ENCODE measurements at regions not wholly inside any gene's neighbourhood (a gene's known extent, or its start where the extent isn't known, plus 50 kb on each side); places are given as distances from the start of the nearest gene placed in this dataset.

DNA sequence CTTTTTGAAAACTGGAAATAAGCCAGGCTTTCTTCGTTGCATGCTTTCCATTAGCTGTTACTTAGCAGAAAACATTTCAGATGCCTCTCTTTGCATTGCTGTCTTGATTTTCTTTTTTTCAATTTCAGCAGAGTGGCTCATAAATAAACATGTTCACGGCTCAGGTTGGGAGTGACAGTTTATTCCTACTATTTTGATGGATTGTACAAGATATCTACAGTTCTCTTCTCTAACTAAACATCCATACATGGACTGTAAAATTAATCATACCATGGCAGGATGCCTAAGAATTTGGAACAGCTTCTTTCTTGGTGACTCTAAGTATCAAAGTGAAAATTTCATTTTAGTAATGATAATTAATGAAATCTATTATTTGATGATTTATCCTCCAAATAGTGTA lies 130.5 kb upstream of the EPHA7 start:
- no peak overlapping the region for H3K4me3 ChIP-seq (ENCODE audit: low read depth, low read length)
- DNase-seq (ENCODE audit: low read depth): no peak

DNA sequence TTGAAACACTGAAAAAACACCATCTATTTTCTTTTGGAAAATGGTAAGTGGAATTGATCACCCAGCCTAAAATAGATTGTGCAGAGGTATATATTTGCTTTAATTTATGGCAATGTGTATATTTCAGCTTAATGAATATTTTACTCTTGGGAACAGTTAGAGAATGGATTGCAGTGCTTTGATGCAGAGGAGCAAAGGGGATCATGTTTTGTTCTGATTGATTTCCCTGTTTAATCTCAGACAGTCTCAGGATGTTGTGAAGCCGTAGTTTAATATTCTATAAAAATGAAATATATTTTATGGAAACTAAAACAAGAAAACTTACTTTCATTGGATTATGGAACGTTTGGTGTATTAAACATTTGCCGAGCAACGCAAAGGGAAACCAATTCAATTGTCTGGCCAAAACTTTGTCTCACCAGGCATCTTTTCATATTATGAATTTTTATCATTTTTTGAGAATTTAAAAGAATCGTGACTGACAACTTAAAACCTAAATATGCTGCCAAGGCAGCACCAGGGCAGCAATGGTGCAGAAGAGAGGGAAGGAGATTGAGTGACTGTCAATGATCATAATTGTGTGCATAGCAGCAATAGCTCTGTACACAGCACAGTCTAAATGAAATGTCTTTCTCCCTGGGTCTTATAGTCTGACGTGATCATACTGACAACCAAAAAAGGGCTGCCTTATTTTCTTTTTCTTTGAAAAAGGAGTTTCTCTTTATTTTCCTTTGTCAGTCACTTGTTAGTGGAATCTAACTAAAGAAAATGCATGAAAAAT lies 105.5 kb upstream of the EPHA7 start:
- no peak for DNase-seq (ENCODE audit: low read depth)
- no peak overlapping the region for H3K4me3 ChIP-seq (ENCODE audit: low read depth, low read length)
- TF ChIP-seq, protein P1, sequence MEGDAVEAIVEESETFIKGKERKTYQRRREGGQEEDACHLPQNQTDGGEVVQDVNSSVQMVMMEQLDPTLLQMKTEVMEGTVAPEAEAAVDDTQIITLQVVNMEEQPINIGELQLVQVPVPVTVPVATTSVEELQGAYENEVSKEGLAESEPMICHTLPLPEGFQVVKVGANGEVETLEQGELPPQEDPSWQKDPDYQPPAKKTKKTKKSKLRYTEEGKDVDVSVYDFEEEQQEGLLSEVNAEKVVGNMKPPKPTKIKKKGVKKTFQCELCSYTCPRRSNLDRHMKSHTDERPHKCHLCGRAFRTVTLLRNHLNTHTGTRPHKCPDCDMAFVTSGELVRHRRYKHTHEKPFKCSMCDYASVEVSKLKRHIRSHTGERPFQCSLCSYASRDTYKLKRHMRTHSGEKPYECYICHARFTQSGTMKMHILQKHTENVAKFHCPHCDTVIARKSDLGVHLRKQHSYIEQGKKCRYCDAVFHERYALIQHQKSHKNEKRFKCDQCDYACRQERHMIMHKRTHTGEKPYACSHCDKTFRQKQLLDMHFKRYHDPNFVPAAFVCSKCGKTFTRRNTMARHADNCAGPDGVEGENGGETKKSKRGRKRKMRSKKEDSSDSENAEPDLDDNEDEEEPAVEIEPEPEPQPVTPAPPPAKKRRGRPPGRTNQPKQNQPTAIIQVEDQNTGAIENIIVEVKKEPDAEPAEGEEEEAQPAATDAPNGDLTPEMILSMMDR (IDR thresholded peaks at IDR 0.05; ENCODE audit: insufficient read depth, low read depth, low read length, missing control alignments): no peak

More for the DNA sequence above, 130.5 kb upstream of the EPHA7 start:
- TF ChIP-seq, protein P1 (IDR thresholded peaks at IDR 0.05; ENCODE audit: insufficient read depth, low read depth, low read length, missing control alignments): no peak

DNA sequence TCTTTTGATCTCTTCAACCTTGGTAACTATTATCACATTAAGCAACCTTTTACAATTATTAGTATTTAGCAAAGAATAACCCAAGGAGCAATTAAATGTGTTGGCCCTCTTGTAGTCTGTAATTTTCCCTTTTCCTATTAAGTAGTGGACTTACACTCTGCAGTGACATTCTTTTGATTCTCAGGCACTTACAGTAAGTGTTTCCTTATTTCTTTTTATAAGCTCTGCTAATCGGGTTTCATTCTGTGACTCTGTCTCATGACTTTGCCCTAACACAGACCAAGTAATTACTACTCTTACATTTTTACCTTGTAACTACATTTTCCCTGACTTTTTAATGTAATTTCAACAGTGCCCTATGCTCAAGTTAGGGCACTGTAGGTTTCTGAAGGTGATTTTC lies 104.0 kb upstream of the EPHA7 start:
- DNase-seq (ENCODE audit: low read depth): no peak
- TF ChIP-seq, protein P1 (IDR thresholded peaks at IDR 0.05; ENCODE audit: insufficient read depth, low read depth, low read length, missing control alignments): no peak

DNA sequence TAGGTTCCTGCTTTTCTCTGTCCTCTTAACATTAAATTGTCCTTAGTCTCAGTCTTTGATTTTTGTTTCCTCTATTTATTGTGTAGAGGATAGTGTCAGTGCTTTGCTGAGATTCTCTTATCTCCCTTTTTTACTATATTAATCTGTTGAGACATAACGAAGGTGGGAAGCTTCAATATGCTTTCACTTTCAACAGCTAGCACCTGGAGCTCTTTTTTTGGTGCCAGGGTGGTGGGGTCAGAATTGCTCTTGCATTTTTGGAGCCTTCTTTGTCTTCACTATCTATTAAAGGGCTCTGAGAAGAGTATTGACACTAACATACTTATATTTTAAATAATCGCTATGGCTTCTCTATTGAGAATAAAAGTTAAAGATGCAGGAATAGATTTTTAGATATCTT lies 97.1 kb upstream of the EPHA7 start:
- TF ChIP-seq, protein P1 (IDR thresholded peaks at IDR 0.05; ENCODE audit: insufficient read depth, low read depth, low read length, missing control alignments): no peak
- DNase-seq (ENCODE audit: low read depth): no peak
- H3K4me3 ChIP-seq (ENCODE audit: low read depth, low read length): 0 out of 2 replicates have a peak overlapping the region, but pooled peaks have one; percentile 7

More for the DNA sequence above, 104.0 kb upstream of the EPHA7 start:
- H3K4me3 ChIP-seq (ENCODE audit: low read depth, low read length): no peak overlapping the region

DNA sequence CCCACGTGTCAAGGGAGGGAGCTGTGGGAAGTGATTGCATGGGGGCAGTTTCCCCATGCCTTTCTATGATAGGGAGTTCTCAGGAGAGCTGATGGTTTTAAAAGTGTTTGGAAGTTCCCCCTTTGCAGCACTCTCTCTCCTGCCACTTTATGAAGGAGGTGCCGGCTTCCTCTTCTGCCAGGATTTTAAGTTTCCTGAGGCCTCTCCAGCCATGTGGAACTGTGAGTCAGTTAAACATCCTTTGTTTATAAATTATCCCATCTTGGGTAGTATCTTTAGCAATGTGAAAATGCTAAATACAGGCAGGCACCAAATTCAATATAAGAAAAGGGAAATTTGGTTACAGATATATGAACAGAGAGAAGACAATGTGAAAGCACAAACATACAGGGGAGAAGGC lies 96.4 kb upstream of the EPHA7 start:
- no peak for DNase-seq (ENCODE audit: low read depth)
- H3K4me3 ChIP-seq (ENCODE audit: low read depth, low read length): no peak overlapping the region
- TF ChIP-seq, protein P1 (IDR thresholded peaks at IDR 0.05; ENCODE audit: insufficient read depth, low read depth, low read length, missing control alignments): no peak

DNA sequence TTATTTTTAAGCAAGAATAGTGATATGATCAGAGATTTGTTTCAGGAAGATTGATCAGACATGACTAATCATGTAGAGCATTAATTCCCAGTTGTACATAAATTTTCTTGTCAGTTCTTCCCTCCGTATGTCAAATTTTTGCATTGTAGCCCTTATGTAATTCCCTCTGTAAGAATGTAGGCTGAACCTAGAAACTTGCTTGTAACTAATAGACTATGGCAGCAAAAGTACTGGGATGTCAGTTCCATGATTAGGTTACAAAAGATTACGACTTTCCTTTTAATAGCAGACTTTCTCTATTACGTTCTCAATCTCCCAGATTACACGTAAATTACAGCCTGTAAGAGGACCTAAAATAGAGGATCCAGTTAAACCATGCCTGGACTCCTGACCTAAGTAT lies 79.4 kb upstream of the EPHA7 start:
- no peak for DNase-seq (ENCODE audit: low read depth)
- TF ChIP-seq, protein P1 (IDR thresholded peaks at IDR 0.05; ENCODE audit: insufficient read depth, low read depth, low read length, missing control alignments): no peak
- H3K4me3 ChIP-seq (ENCODE audit: low read depth, low read length): no peak overlapping the region

DNA sequence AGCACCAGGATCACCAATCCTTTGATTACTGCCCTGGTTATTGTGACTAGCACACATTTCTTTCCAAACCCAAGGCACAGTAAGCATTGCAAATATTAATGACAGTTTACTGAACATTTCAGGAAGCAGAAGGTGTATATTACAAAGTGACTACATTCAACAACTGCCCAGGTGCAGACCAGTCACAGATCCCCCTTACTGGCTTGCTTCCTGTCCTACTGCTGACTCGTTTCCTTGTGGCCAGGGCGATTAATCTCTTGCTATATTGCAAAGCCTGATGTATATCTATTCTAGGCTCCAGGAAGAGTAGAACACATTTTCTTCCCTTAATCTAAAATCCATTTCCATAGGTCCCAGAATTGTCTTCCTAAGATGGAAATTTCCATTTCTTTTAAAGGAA lies 77.2 kb upstream of the EPHA7 start:
- TF ChIP-seq, protein P1 (IDR thresholded peaks at IDR 0.05; ENCODE audit: insufficient read depth, low read depth, low read length, missing control alignments): no peak
- no peak overlapping the region for H3K4me3 ChIP-seq (ENCODE audit: low read depth, low read length)
- no peak for DNase-seq (ENCODE audit: low read depth)
